Cardiac fibroblast (primary cell): ENCODE measurements at regions not wholly inside any gene's neighbourhood (a gene's known extent, or its start where the extent isn't known, plus 50 kb on each side); places are given as distances from the start of the nearest gene placed in this dataset.
A peak's percentile ranks its signal among the peaks of the same experiment; 100 is the strongest.

Source experiments
- DNase-seq, 2 donors: peaks; one replicate each; pipeline versions ENCODE4 v3.0.0 to v3.0.0-alpha.2; 2010; ENCODE audit warnings: low read depth in 2 of 2
- H3K4me3 ChIP-seq, 2 donors: replicated peaks in 1 of 2; 1 replicate in 1 of 2; 2 replicates in 1 of 2; pipeline ENCODE4 v1.5.1; 2011; ENCODE audit warnings: low read depth in 2 of 2, low read length in 2 of 2, mild to moderate bottlenecking in 2 of 2, moderate library complexity in 1 of 2
- TF ChIP-seq, protein P1 (sequence below): IDR thresholded peaks from one replicate; pipeline ENCODE4 v1.5.1; 2011; ENCODE audit warnings: low read depth, mild to moderate bottlenecking, low read length, inconsistent platforms

DNA sequence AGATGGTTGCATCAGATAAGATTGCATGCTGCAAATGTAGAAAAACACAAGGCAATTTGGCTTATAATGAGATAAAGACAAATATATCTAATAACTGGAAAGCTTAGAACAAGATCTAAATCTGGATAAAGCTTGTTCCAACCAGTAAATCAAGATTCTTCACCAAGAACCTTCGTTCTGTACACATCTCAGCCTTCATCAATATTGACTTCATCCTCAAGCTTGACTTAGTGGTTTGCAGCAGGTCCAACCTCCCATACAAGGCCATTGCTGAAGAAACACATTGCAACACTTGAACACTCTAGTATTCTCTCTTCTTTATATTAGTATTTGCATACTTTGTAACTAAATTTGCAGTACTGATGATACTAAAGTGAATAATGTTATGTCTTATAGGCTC, 407.6 kb downstream of the TLL1 start:
- DNase-seq = no peak
- H3K4me3 ChIP-seq = no peak overlapping the region
- TF ChIP-seq, protein P1, sequence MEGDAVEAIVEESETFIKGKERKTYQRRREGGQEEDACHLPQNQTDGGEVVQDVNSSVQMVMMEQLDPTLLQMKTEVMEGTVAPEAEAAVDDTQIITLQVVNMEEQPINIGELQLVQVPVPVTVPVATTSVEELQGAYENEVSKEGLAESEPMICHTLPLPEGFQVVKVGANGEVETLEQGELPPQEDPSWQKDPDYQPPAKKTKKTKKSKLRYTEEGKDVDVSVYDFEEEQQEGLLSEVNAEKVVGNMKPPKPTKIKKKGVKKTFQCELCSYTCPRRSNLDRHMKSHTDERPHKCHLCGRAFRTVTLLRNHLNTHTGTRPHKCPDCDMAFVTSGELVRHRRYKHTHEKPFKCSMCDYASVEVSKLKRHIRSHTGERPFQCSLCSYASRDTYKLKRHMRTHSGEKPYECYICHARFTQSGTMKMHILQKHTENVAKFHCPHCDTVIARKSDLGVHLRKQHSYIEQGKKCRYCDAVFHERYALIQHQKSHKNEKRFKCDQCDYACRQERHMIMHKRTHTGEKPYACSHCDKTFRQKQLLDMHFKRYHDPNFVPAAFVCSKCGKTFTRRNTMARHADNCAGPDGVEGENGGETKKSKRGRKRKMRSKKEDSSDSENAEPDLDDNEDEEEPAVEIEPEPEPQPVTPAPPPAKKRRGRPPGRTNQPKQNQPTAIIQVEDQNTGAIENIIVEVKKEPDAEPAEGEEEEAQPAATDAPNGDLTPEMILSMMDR = no peak

- TF ChIP-seq, protein P1 = no peak
- DNase-seq = peak in 1 of 2 donors; percentile 62
- H3K4me3 ChIP-seq = no peak overlapping the region
These were observed 409.2 kb downstream of the TLL1 start for GRCh38 chr4:166282081-166282770.

DNA sequence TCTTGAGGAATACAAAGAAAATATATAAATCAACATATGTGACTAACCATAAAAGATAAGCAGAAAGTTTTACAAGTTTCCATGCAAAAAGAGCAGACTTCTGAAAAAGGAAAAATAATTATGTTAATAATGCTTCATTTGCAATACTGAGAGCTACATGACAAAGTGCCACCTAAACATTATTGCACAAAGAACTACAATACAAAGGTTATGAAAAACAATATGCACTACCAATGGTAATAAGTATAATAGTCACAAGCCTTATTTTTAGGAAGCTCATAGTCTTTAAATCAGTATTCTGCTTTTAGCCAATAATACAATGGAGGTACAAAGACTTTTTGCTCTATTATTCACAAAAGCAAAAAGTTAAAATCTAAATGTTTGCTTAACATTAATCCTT, 411.2 kb downstream of the TLL1 start:
- DNase-seq = no peak
- H3K4me3 ChIP-seq = no peak overlapping the region
- TF ChIP-seq, protein P1 = no peak

- TF ChIP-seq, protein P1 = no peak
- no peak overlapping the region for H3K4me3 ChIP-seq
- no peak for DNase-seq
These were observed 417.4 kb downstream of the TLL1 start for GRCh38 chr4:166290426-166290825.

DNA sequence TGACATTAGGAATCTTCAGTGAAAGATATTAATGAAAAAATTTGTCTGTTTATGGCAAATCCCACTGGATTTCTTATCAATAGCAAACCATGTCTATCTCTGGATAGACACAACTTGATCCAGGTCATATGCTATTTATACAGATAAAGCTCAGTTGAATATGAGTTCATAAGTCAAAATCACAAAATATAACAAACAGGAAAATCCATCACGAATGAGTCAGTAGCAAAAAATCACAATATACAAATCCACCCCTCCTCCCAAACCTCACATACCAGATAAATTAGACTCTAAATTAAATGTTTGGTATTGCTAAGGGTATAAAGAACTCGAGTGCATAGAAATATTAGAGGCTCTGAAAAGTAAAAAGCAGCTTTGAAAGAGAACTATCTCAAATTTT, 420.5 kb downstream of the TLL1 start:
- peak; percentile 3 to 59 for DNase-seq
- TF ChIP-seq, protein P1 = no peak
- no peak overlapping the region for H3K4me3 ChIP-seq

GRCh38 chr4:166301266-166301665, 428.2 kb downstream of the TLL1 start:
- peak; percentile 2 to 21 for DNase-seq
- no peak overlapping the region for H3K4me3 ChIP-seq
- TF ChIP-seq, protein P1 = no peak

DNA sequence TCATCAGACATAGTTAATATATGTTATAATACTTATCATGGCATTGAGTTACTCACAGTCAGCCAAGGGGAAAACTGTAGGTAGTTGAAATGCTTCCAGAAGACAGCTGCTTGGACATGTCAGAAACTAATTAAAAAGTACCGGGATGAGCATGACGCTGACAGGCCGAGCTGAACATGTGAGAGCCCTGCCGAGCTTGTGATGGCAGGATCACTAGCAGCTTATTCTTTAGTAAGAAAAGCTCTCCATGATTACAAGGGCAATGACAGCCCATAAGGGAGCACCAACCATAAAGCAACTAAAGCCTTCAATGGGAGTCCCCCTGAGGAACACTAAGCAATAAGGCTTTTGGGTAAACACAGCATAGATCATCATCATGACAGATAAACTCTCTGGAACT, 435.6 kb downstream of the TLL1 start:
- TF ChIP-seq, protein P1 = no peak
- H3K4me3 ChIP-seq = no peak overlapping the region
- no peak for DNase-seq
